Mucosa of descending colon (tissue), 3 donors: ENCODE measurements at regions not wholly inside any gene's neighbourhood (a gene's known extent, or its start where the extent isn't known, plus 50 kb on each side); places are given as distances from the start of the nearest gene placed in this dataset.

ENCODE experiments used
- ATAC-seq: fragments of 200-7000 bp; cut with Tn5 transposase; one replicate; pipeline ENCODE4 v1.9.1; 2020; ENCODE audit warnings: mild to moderate bottlenecking, moderate library complexity
- DNase-seq, 3 donors: peaks; one replicate each; pipeline ENCODE4 v3.0.0-alpha.2; 2020
- H3K36me3 ChIP-seq: fragments of 200-600 bp; one replicate; pipeline ENCODE4 v1.8.0; 2021; ENCODE audit warnings: low read depth, mild to moderate bottlenecking
- H3K4me1 ChIP-seq: fragments of 200-600 bp; one replicate; pipeline ENCODE4 v1.8.0; 2021; ENCODE audit warnings: low read depth, mild to moderate bottlenecking
- H3K4me3 ChIP-seq: fragments of 200-600 bp; one replicate; pipeline ENCODE4 v1.8.0; 2021; ENCODE audit warnings: mild to moderate bottlenecking
- H3K9me3 ChIP-seq: fragments of 200-600 bp; one replicate; pipeline ENCODE4 v1.8.0; 2021; ENCODE audit warnings: mild to moderate bottlenecking
- CTCF ChIP-seq: fragments of 200-600 bp; IDR thresholded peaks from one replicate; pipeline ENCODE4 v1.8.0; 2022; ENCODE audit warnings: antibody characterized with exemption, mild to moderate bottlenecking
- intact Hi-C, 2 donors: fragments of 100-400 bp; cut with DNase I in 1 of 2; cut with micrococcal nuclease in 1 of 2; formaldehyde crosslinking; loops; one replicate each; pipeline versions ENCODE4 v1.11.0 to v1.11.1; 2022; cut with DNase I, micrococcal nuclease
- donor health status: DM: no; HTN: no; CAD: no; lungs with moderate emphysema.
- donor health status: DM: no; HTN: no; CAD: no.
- donor health status: DM: no; HTN: yes; CAD: no.

DNA sequence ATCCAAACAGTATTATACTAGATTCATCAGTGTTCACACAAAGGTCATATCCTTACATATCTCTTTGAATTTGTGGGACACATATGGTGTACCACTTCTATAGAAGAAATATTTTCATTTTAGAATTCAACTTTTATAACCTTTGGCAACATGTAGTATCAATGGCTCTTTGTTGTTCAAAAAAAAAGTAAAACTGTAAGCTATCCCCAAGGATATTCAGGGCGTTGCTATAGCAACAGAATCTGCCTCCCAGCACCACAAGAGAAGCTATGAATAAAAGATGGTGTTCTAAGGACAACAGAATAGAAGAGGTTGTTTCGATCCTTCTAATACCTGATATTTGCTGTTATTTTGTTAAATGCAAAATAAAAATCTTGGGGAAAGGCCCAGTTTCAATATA lies 139.3 kb downstream of the BRMS1L start:
- Histone ChIP-seq H3K9me3 (no peaks in the 10 kb centered on the region), H3K4me1 (no peaks in the 10 kb centered on the region), H3K36me3 (no peaks in the 10 kb centered on the region), H3K4me3 (no peak overlapping the region)
- intact Hi-C loops: no loop called here
- TF ChIP-seq CTCF: no peak
- no peak for ATAC-seq
- DNase-seq: no peak

DNA sequence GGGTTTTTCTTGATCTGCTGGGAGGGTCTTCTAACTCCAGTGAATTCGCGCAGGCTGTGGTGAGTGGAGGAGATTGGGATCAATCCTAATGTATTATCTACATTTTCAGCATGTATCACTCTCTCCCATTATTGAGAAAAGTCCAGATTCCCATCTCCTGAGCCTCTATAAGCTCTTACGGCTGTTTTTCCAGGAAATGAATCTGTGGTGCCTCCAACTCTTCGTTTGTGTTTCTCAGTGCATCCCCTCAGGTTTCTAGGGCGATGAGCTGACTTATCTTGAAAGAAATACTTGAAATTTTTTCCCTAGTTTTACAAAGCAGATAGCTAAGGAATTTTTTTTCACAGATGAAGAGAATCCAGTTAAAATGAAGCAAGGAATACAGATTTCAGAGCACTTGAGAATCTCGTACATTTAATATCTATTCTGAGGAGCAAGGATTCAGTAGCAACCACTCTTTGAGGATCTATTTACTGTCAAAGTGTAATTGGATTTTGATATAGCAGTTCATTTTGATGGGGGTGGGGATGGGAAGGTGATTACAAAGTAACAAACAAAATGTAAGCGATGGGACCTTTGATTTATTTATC lies 138.7 kb downstream of the BRMS1L start:
- Histone ChIP-seq H3K4me3 (no peak overlapping the region), H3K9me3 (no peaks in the 10 kb centered on the region), H3K4me1 (no peaks in the 10 kb centered on the region), H3K36me3 (no peaks in the 10 kb centered on the region)
- intact Hi-C loops: no loop called here
- ATAC-seq (no peak), DNase-seq (no peak)
- no peak for TF ChIP-seq CTCF

GRCh38 chr14:35963209-35963608 lies 137.1 kb downstream of the BRMS1L start:
- no peaks in the 10 kb centered on the region for H3K4me1 ChIP-seq
- intact Hi-C loops: no loop called here
- ATAC-seq: peak; percentile 46
- no peak for DNase-seq
- no peaks in the 10 kb centered on the region for H3K9me3 ChIP-seq
- no peak overlapping the region for H3K4me3 ChIP-seq
- no peak for TF ChIP-seq CTCF
- no peaks in the 10 kb centered on the region for H3K36me3 ChIP-seq

GRCh38 chr14:35961697-35962274 lies 135.6 kb downstream of the BRMS1L start:
- H3K36me3 ChIP-seq: no peaks in the 10 kb centered on the region
- H3K9me3 ChIP-seq: no peaks in the 10 kb centered on the region
- ATAC-seq (no peak), DNase-seq (no peak)
- intact Hi-C loops: no loop called here
- H3K4me3 ChIP-seq: no peak overlapping the region
- H3K4me1 ChIP-seq: no peaks in the 10 kb centered on the region
- TF ChIP-seq CTCF: no peak

- Histone ChIP-seq H3K36me3 (no peaks in the 10 kb centered on the region), H3K4me1 (no peaks in the 10 kb centered on the region), H3K4me3 (no peak overlapping the region), H3K9me3 (no peaks in the 10 kb centered on the region)
- intact Hi-C loops: no loop called here
- no peak for ATAC-seq
- TF ChIP-seq CTCF: no peak
- DNase-seq: no peak
Observed at GRCh38 chr14:35959835-35960234, 133.7 kb downstream of the BRMS1L start.

DNA sequence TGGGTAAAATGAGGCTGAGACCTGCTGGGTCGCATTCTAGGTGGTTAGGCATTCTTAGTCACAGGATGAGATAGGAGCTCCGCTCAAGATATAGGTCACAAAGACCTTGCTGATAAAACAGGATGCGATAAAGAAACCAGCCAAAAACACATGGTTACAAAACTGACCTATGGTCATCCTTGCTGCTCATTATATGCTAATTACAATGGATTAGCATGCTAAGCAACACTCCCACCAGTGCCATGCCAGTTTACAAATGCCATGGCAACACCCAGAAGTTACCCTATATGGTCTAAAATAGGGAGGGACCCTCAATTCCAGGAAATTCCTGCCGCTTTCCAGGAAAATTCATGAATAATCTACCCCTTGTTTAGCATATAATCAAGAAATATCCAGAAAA lies 132.4 kb downstream of the BRMS1L start:
- intact Hi-C loops: no loop called here
- Histone ChIP-seq H3K4me3 (no peak overlapping the region), H3K36me3 (no peaks in the 10 kb centered on the region), H3K4me1 (no peaks in the 10 kb centered on the region), H3K9me3 (no peaks in the 10 kb centered on the region)
- no peak for ATAC-seq
- DNase-seq: no peak
- TF ChIP-seq CTCF: no peak
